CD4-positive, alpha-beta memory T cell (primary cell): ENCODE measurements at regions not wholly inside any gene's neighbourhood (a gene's known extent, or its start where the extent isn't known, plus 50 kb on each side); places are given as distances from the start of the nearest gene placed in this dataset.

ENCODE experiments used
- CTCF ChIA-PET: fragments of 350-600 bp; sonication (Branson Sonifier 250); formaldehyde crosslinking; loops from one replicate; lab custom pipeline; 2021; ENCODE audit warnings: inconsistent platforms; ENCODE audit not compliant: partially characterized antibody; lab: Charles Lee
- POLR2A ChIA-PET: fragments of 350-600 bp; sonication (Branson Sonifier 250); formaldehyde crosslinking; loops from one replicate; lab custom pipeline; 2021; ENCODE audit not compliant: partially characterized antibody; lab: Charles Lee
- DNase-seq, 5 donors: peaks; one replicate each; pipeline versions ENCODE4 v3.0.0 to v3.0.0-alpha.2; 2020 to 2022; ENCODE audit warnings: mixed read lengths in 1 of 5
- H3K27ac ChIP-seq: one replicate; pipeline ENCODE4 v1.7.0; 2013; ENCODE audit warnings: low read depth, low read length
- H3K27me3 ChIP-seq: 2 replicates; pipeline ENCODE4 v1.7.0; 2013; ENCODE audit warnings: mild to moderate bottlenecking, low read length, moderate library complexity; ENCODE audit not compliant: insufficient read depth
- H3K36me3 ChIP-seq: 2 replicates; pipeline ENCODE4 v1.7.0; 2013; ENCODE audit warnings: mild to moderate bottlenecking, low read length, moderate library complexity; ENCODE audit not compliant: insufficient read depth
- H3K4me1 ChIP-seq: 2 replicates; pipeline ENCODE4 v1.7.0; 2013; ENCODE audit warnings: mild to moderate bottlenecking, low read length, moderate library complexity; ENCODE audit not compliant: insufficient read depth
- H3K4me3 ChIP-seq, 2 donors: one replicate each; pipeline ENCODE4 v1.7.0; 2013; ENCODE audit warnings: low read length in 2 of 2, mild to moderate bottlenecking in 1 of 2
- H3K9me3 ChIP-seq, 2 donors: one replicate each; pipeline ENCODE4 v1.7.0; 2013; ENCODE audit warnings: low read length in 2 of 2, control low read depth in 1 of 2; ENCODE audit not compliant: control insufficient read depth in 1 of 2
- H3K27ac Mint-ChIP-seq, 7 donors: one replicate each; pipeline ENCODE4 v1.8.0; 2020 to 2021; ENCODE audit warnings: mixed read lengths in 7 of 7, mild to moderate bottlenecking in 6 of 7, inconsistent platforms in 3 of 7, moderate library complexity in 3 of 7
- H3K27me3 Mint-ChIP-seq, 2 donors: one replicate each; pipeline ENCODE4 v1.8.0; 2020 to 2021; ENCODE audit warnings: mixed read lengths in 2 of 2
- H3K36me3 Mint-ChIP-seq, 2 donors: one replicate each; pipeline ENCODE4 v1.8.0; 2020 to 2021; ENCODE audit warnings: mixed read lengths in 2 of 2, inconsistent platforms in 1 of 2, mild to moderate bottlenecking in 1 of 2
- H3K4me1 Mint-ChIP-seq, 4 donors: one replicate each; pipeline ENCODE4 v1.8.0; 2020 to 2021; ENCODE audit warnings: mixed read lengths in 4 of 4, mild to moderate bottlenecking in 1 of 4
- H3K4me3 Mint-ChIP-seq, 8 donors: one replicate each; pipeline ENCODE4 v1.8.0; 2020 to 2021; ENCODE audit warnings: mixed read lengths in 8 of 8, mild to moderate bottlenecking in 7 of 8, moderate library complexity in 6 of 8, inconsistent platforms in 3 of 8
- H3K9me3 Mint-ChIP-seq, 8 donors: one replicate each; pipeline ENCODE4 v1.8.0; 2020 to 2021; ENCODE audit warnings: mixed read lengths in 8 of 8, mild to moderate bottlenecking in 5 of 8, inconsistent platforms in 3 of 8, moderate library complexity in 1 of 8
- intact Hi-C: fragments of 100-400 bp; cut with micrococcal nuclease; formaldehyde crosslinking; loops from one replicate; pipeline ENCODE4 v1.15.1; 2023

- intact Hi-C loops = no loop called here
- H3K4me3 ChIP-seq = no peak overlapping the region
- H3K27ac Mint-ChIP-seq = no peak overlapping the region
- H3K36me3 ChIP-seq = no peaks in the 10 kb centered on the region
- ChIA-PET CTCF (no interaction called here), POLR2A (no interaction called here)
- no peaks in the 10 kb centered on the region for H3K27me3 ChIP-seq
- H3K27ac ChIP-seq = no peak overlapping the region
- no peaks in the 10 kb centered on the region for H3K4me1 ChIP-seq
- no peaks in the 10 kb centered on the region for H3K9me3 ChIP-seq
- H3K4me3 Mint-ChIP-seq = no peak overlapping the region
- H3K9me3 Mint-ChIP-seq = peaks cover 4 to 17% (median 10%) of the 10 kb centered on the region in 8 donors
- H3K27me3 Mint-ChIP-seq = no peaks in the 10 kb centered on the region
- H3K36me3 Mint-ChIP-seq = no peaks in the 10 kb centered on the region
- no peaks in the 10 kb centered on the region for H3K4me1 Mint-ChIP-seq
- no peak for DNase-seq
Observed at GRCh38 chr2:57177176-57177575, 869.4 kb upstream of the VRK2 start.

- no peak overlapping the region for H3K27ac Mint-ChIP-seq
- POLR2A ChIA-PET = no interaction called here
- CTCF ChIA-PET = no interaction called here
Observed at GRCh38 chr2:57180042-57180567, 866.5 kb upstream of the VRK2 start.

GRCh38 chr2:57180678-57181077, 865.9 kb upstream of the VRK2 start:
- Histone ChIP-seq H3K9me3 (no peaks in the 10 kb centered on the region), H3K27me3 (no peaks in the 10 kb centered on the region), H3K4me1 (no peaks in the 10 kb centered on the region), H3K36me3 (no peaks in the 10 kb centered on the region), H3K27ac (no peak overlapping the region), H3K4me3 (no peak overlapping the region)
- Mint-ChIP-seq H3K36me3 (no peaks in the 10 kb centered on the region), H3K27ac (no peak overlapping the region), H3K9me3 (peaks cover 4 to 13% (median 11%) of the 10 kb centered on the region in 8 donors), H3K4me1 (no peaks in the 10 kb centered on the region), H3K27me3 (no peaks in the 10 kb centered on the region), H3K4me3 (no peak overlapping the region)
- CTCF ChIA-PET = no interaction called here
- intact Hi-C loops = no loop called here
- POLR2A ChIA-PET = no interaction called here
- DNase-seq = no peak

More at GRCh38 chr2:57180042-57180567, 866.5 kb upstream of the VRK2 start:
- H3K4me3 ChIP-seq = no peak overlapping the region
- no peaks in the 10 kb centered on the region for H3K9me3 ChIP-seq
- intact Hi-C loops = no loop called here
- H3K27me3 Mint-ChIP-seq = no peaks in the 10 kb centered on the region
- H3K4me1 Mint-ChIP-seq = no peaks in the 10 kb centered on the region
- H3K36me3 Mint-ChIP-seq = no peaks in the 10 kb centered on the region
- peaks cover 4 to 12% (median 7%) of the 10 kb centered on the region in 8 donors for H3K9me3 Mint-ChIP-seq
- no peaks in the 10 kb centered on the region for H3K36me3 ChIP-seq
- no peak for DNase-seq
- no peak overlapping the region for H3K4me3 Mint-ChIP-seq
- no peak overlapping the region for H3K27ac ChIP-seq
- no peaks in the 10 kb centered on the region for H3K27me3 ChIP-seq
- no peaks in the 10 kb centered on the region for H3K4me1 ChIP-seq

GRCh38 chr2:57181315-57182038, 865.1 kb upstream of the VRK2 start:
- Histone ChIP-seq H3K27me3 (no peaks in the 10 kb centered on the region), H3K4me3 (no peak overlapping the region), H3K36me3 (no peaks in the 10 kb centered on the region), H3K4me1 (no peaks in the 10 kb centered on the region), H3K9me3 (no peaks in the 10 kb centered on the region), H3K27ac (no peak overlapping the region)
- Mint-ChIP-seq H3K36me3 (no peaks in the 10 kb centered on the region), H3K4me3 (no peak overlapping the region), H3K27ac (no peak overlapping the region), H3K27me3 (no peaks in the 10 kb centered on the region), H3K9me3 (peaks cover 4 to 16% (median 12%) of the 10 kb centered on the region in 8 donors), H3K4me1 (no peaks in the 10 kb centered on the region)
- ChIA-PET POLR2A (no interaction called here), CTCF (no interaction called here)
- DNase-seq = no peak
- intact Hi-C loops = no loop called here

- POLR2A ChIA-PET = no interaction called here
- Histone ChIP-seq H3K27ac (no peak overlapping the region), H3K9me3 (no peaks in the 10 kb centered on the region), H3K36me3 (no peaks in the 10 kb centered on the region), H3K4me1 (no peaks in the 10 kb centered on the region), H3K4me3 (no peak overlapping the region), H3K27me3 (no peaks in the 10 kb centered on the region)
- H3K27ac Mint-ChIP-seq = no peak overlapping the region
- no peak for DNase-seq
- CTCF ChIA-PET = no interaction called here
- no peaks in the 10 kb centered on the region for H3K4me1 Mint-ChIP-seq
- no peaks in the 10 kb centered on the region for H3K36me3 Mint-ChIP-seq
- H3K27me3 Mint-ChIP-seq = no peaks in the 10 kb centered on the region
- peaks cover 4 to 16% (median 7%) of the 10 kb centered on the region in 8 donors for H3K9me3 Mint-ChIP-seq
- intact Hi-C loops = no loop called here
- no peak overlapping the region for H3K4me3 Mint-ChIP-seq
Observed at GRCh38 chr2:57182916-57183315, 863.7 kb upstream of the VRK2 start.

- Histone ChIP-seq H3K4me1 (no peaks in the 10 kb centered on the region), H3K4me3 (no peak overlapping the region), H3K36me3 (no peaks in the 10 kb centered on the region), H3K27ac (no peak overlapping the region), H3K27me3 (no peaks in the 10 kb centered on the region), H3K9me3 (no peaks in the 10 kb centered on the region)
- H3K4me3 Mint-ChIP-seq = no peak overlapping the region
- CTCF ChIA-PET = no interaction called here
- no peaks in the 10 kb centered on the region for H3K36me3 Mint-ChIP-seq
- POLR2A ChIA-PET = no interaction called here
- H3K4me1 Mint-ChIP-seq = no peaks in the 10 kb centered on the region
- H3K27ac Mint-ChIP-seq = no peak overlapping the region
- intact Hi-C loops = no loop called here
- peaks cover 0 to 11% (median 6%) of the 10 kb centered on the region in 8 donors for H3K9me3 Mint-ChIP-seq
- DNase-seq = no peak
- no peaks in the 10 kb centered on the region for H3K27me3 Mint-ChIP-seq
Observed at GRCh38 chr2:57185568-57185967, 861.0 kb upstream of the VRK2 start.

- Histone ChIP-seq H3K4me3 (no peak overlapping the region), H3K4me1 (no peaks in the 10 kb centered on the region), H3K9me3 (no peaks in the 10 kb centered on the region), H3K36me3 (no peaks in the 10 kb centered on the region), H3K27me3 (no peaks in the 10 kb centered on the region), H3K27ac (no peak overlapping the region)
- H3K9me3 Mint-ChIP-seq = peaks cover 0 to 13% (median 10%) of the 10 kb centered on the region in 8 donors
- H3K4me3 Mint-ChIP-seq = no peak overlapping the region
- no peak for DNase-seq
- H3K27me3 Mint-ChIP-seq = no peaks in the 10 kb centered on the region
- no peak overlapping the region for H3K27ac Mint-ChIP-seq
- intact Hi-C loops = no loop called here
- no peaks in the 10 kb centered on the region for H3K36me3 Mint-ChIP-seq
- ChIA-PET POLR2A (no interaction called here), CTCF (no interaction called here)
- no peaks in the 10 kb centered on the region for H3K4me1 Mint-ChIP-seq
Observed at GRCh38 chr2:57190007-57190406, 856.6 kb upstream of the VRK2 start.
